ENCODE measurements at regions not wholly inside any gene's neighbourhood (a gene's known extent, or its start where the extent isn't known, plus 50 kb on each side); places are given as distances from the start of the nearest gene placed in this dataset.

- TF ChIP-seq, protein P1, sequence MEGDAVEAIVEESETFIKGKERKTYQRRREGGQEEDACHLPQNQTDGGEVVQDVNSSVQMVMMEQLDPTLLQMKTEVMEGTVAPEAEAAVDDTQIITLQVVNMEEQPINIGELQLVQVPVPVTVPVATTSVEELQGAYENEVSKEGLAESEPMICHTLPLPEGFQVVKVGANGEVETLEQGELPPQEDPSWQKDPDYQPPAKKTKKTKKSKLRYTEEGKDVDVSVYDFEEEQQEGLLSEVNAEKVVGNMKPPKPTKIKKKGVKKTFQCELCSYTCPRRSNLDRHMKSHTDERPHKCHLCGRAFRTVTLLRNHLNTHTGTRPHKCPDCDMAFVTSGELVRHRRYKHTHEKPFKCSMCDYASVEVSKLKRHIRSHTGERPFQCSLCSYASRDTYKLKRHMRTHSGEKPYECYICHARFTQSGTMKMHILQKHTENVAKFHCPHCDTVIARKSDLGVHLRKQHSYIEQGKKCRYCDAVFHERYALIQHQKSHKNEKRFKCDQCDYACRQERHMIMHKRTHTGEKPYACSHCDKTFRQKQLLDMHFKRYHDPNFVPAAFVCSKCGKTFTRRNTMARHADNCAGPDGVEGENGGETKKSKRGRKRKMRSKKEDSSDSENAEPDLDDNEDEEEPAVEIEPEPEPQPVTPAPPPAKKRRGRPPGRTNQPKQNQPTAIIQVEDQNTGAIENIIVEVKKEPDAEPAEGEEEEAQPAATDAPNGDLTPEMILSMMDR (IDR thresholded peaks at IDR 0.05) = no peak
- TF ChIP-seq HEYL (CRISPR knock-in tag; IDR thresholded peaks at IDR 0.05) (no peak), EP300 (IDR thresholded peaks at IDR 0.05) (no peak), JUN (IDR thresholded peaks at IDR 0.05) (no peak), MYC (IDR thresholded peaks at IDR 0.05; ENCODE audit: borderline replicate concordance, low read length) (no peak)
- TF ChIP-seq, protein P2, sequence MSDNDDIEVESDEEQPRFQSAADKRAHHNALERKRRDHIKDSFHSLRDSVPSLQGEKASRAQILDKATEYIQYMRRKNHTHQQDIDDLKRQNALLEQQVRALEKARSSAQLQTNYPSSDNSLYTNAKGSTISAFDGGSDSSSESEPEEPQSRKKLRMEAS (IDR thresholded peaks at IDR 0.05) = no peak
- TF ChIP-seq, protein P3, sequence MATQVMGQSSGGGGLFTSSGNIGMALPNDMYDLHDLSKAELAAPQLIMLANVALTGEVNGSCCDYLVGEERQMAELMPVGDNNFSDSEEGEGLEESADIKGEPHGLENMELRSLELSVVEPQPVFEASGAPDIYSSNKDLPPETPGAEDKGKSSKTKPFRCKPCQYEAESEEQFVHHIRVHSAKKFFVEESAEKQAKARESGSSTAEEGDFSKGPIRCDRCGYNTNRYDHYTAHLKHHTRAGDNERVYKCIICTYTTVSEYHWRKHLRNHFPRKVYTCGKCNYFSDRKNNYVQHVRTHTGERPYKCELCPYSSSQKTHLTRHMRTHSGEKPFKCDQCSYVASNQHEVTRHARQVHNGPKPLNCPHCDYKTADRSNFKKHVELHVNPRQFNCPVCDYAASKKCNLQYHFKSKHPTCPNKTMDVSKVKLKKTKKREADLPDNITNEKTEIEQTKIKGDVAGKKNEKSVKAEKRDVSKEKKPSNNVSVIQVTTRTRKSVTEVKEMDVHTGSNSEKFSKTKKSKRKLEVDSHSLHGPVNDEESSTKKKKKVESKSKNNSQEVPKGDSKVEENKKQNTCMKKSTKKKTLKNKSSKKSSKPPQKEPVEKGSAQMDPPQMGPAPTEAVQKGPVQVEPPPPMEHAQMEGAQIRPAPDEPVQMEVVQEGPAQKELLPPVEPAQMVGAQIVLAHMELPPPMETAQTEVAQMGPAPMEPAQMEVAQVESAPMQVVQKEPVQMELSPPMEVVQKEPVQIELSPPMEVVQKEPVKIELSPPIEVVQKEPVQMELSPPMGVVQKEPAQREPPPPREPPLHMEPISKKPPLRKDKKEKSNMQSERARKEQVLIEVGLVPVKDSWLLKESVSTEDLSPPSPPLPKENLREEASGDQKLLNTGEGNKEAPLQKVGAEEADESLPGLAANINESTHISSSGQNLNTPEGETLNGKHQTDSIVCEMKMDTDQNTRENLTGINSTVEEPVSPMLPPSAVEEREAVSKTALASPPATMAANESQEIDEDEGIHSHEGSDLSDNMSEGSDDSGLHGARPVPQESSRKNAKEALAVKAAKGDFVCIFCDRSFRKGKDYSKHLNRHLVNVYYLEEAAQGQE (IDR thresholded peaks at IDR 0.05) = no peak
- TF ChIP-seq, protein P4, sequence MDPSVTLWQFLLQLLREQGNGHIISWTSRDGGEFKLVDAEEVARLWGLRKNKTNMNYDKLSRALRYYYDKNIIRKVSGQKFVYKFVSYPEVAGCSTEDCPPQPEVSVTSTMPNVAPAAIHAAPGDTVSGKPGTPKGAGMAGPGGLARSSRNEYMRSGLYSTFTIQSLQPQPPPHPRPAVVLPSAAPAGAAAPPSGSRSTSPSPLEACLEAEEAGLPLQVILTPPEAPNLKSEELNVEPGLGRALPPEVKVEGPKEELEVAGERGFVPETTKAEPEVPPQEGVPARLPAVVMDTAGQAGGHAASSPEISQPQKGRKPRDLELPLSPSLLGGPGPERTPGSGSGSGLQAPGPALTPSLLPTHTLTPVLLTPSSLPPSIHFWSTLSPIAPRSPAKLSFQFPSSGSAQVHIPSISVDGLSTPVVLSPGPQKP (IDR thresholded peaks at IDR 0.05; ENCODE audit: low read depth, low read length) = no peak
Observed at GRCh38 chr4:24720979-24721378, 74.4 kb upstream of the SOD3 start.

Measured in A549 (cell line).